Neural cell (in vitro differentiated cells): ENCODE measurements at regions not wholly inside any gene's neighbourhood (a gene's known extent, or its start where the extent isn't known, plus 50 kb on each side); places are given as distances from the start of the nearest gene placed in this dataset.

ENCODE experiments used
- H2AFZ ChIP-seq: fragments of 200-600, 300-800 bp; sonication (generic), shearing (Covaris generic); 2 replicates; pipeline ENCODE4 v1.6.0; 2014; ENCODE audit warnings: low read depth, mild to moderate bottlenecking, antibody characterized with exemption, low read length, moderate library complexity
- H3F3A ChIP-seq: fragments of 200-600 bp; shearing (Covaris generic); 2 replicates; pipeline ENCODE4 v1.6.1; 2016; ENCODE audit warnings: mild to moderate bottlenecking, moderate library complexity, mixed read lengths, antibody characterized with exemption, low read length; ENCODE audit not compliant: insufficient read depth, poor library complexity, severe bottlenecking
- H3K27ac ChIP-seq: fragments of 200-600, 300-800 bp; sonication (generic), shearing (Covaris generic); 2 replicates; pipeline ENCODE4 v1.5.1; 2014; ENCODE audit warnings: mild to moderate bottlenecking, low read length, moderate library complexity
- H3K27me3 ChIP-seq: fragments of 300-800, 200-600 bp; sonication (generic), shearing (Covaris generic); 2 replicates; pipeline ENCODE4 v1.6.0; 2014; ENCODE audit warnings: mild to moderate bottlenecking, low read depth, low read length, moderate library complexity; ENCODE audit not compliant: insufficient read depth
- H3K36me3 ChIP-seq: fragments of 300-800, 200-600 bp; sonication (generic), shearing (Covaris generic); 2 replicates; pipeline ENCODE4 v1.5.1; 2014; ENCODE audit warnings: mild to moderate bottlenecking, antibody characterized with exemption, low read length, moderate library complexity; ENCODE audit not compliant: insufficient read depth
- H3K4me2 ChIP-seq: fragments of 300-800, 200-600 bp; sonication (generic), shearing (Covaris generic); 2 replicates; pipeline ENCODE4 v1.6.0; 2014; ENCODE audit warnings: mild to moderate bottlenecking, low read length
- H3K4me3 ChIP-seq: fragments of 300-800, 200-600 bp; sonication (generic), shearing (Covaris generic); 2 replicates; pipeline ENCODE4 v1.5.1; 2014; ENCODE audit warnings: mild to moderate bottlenecking, low read length, moderate library complexity
- H3K79me2 ChIP-seq: fragments of 200-600 bp; shearing (Covaris generic); replicated peaks from 2 replicates; pipeline ENCODE4 v1.6.0; 2014; ENCODE audit warnings: mild to moderate bottlenecking, low read length, moderate library complexity; ENCODE audit not compliant: insufficient read depth
- H3K9ac ChIP-seq: fragments of 300-800, 200-600 bp; sonication (generic), shearing (Covaris generic); 2 replicates; pipeline ENCODE4 v1.6.1; 2016; ENCODE audit warnings: mild to moderate bottlenecking, low read length, mixed read lengths
- H3K9me2 ChIP-seq: fragments of 200-600 bp; shearing (Covaris generic); 2 replicates; pipeline ENCODE4 v1.6.1; 2016; ENCODE audit warnings: mild to moderate bottlenecking, low read length, mixed read lengths; ENCODE audit not compliant: insufficient read depth
- H3K9me3 ChIP-seq: fragments of 200-600, 300-800 bp; sonication (generic), shearing (Covaris generic); 2 replicates; pipeline ENCODE4 v1.6.1; 2016; ENCODE audit warnings: mild to moderate bottlenecking, mixed run types, low read length, moderate library complexity, mixed read lengths
- H4K20me1 ChIP-seq: fragments of 200-600 bp; shearing (Covaris generic); 2 replicates; pipeline ENCODE4 v1.6.1; 2016; ENCODE audit warnings: mild to moderate bottlenecking, mixed run types; ENCODE audit not compliant: insufficient read depth
- EP300 ChIP-seq: fragments of 450-650 bp; conservative IDR thresholded peaks from 2 replicates; pipeline ENCODE4 v1.6.1; 2014; ENCODE audit warnings: antibody characterized with exemption, mild to moderate bottlenecking, moderate library complexity; ENCODE audit not compliant: poor library complexity, severe bottlenecking
- EZH2 ChIP-seq: fragments of 200-600, 300-800 bp; shearing (Covaris generic), sonication (generic); IDR thresholded peaks from 2 replicates; pipeline ENCODE4 v1.6.1; 2014; ENCODE audit warnings: antibody characterized with exemption, low read length, borderline replicate concordance, mild to moderate bottlenecking; ENCODE audit not compliant: insufficient read depth, poor library complexity, severe bottlenecking
- MXI1 ChIP-seq: fragments of 450-650 bp; conservative IDR thresholded peaks from 2 replicates; pipeline ENCODE4 v1.6.1; 2014; ENCODE audit warnings: antibody characterized with exemption, mild to moderate bottlenecking; ENCODE audit not compliant: poor library complexity, severe bottlenecking
- POLR2AphosphoS5 ChIP-seq: IDR thresholded peaks from 2 replicates; pipeline ENCODE4 v1.6.1; 2012
- RAD21 ChIP-seq: fragments of 450-650 bp; conservative IDR thresholded peaks from 2 replicates; pipeline ENCODE4 v1.6.1; 2014; ENCODE audit warnings: antibody characterized with exemption, mild to moderate bottlenecking, moderate library complexity
- SMC3 ChIP-seq: fragments of 450-650 bp; conservative IDR thresholded peaks from 2 replicates; pipeline ENCODE4 v1.6.1; 2014; ENCODE audit warnings: antibody characterized with exemption, mild to moderate bottlenecking, moderate library complexity; ENCODE audit not compliant: poor library complexity
- TAF1 ChIP-seq: IDR thresholded peaks from 2 replicates; pipeline ENCODE4 v1.6.1; 2012; ENCODE audit warnings: low read depth
- TF ChIP-seq, protein P1 (sequence below): fragments of 450-650 bp; IDR thresholded peaks from 2 replicates; pipeline ENCODE4 v1.5.1; 2014; ENCODE audit warnings: antibody characterized with exemption, mild to moderate bottlenecking, moderate library complexity; ENCODE audit not compliant: poor library complexity, severe bottlenecking
- TF ChIP-seq, protein P2 (sequence below): IDR thresholded peaks from 2 replicates; pipeline ENCODE4 v1.6.1; 2012; ENCODE audit warnings: borderline replicate concordance

DNA sequence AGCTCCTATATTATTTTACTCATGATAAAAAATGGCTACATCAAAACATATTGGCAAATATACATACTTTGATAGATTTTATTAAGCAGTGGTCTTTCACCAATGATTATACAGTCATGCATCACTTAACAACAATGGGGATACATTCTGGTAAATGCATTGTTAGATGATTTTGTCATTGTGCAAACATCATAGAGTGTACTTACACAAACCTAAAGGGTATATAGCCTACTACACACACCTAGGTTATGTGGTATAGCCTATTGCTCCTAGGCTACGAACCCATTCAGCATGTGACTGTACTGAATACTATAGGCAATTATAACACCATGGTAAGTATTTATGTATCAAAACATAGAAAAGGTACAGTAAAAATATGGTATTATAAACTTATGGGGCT, 98.9 kb upstream of the IL6 start:
- no peak overlapping the region for H3K4me2 ChIP-seq
- H3K9me2 ChIP-seq = no peaks in the 10 kb centered on the region
- no peaks in the 10 kb centered on the region for H3F3A ChIP-seq
- no peaks in the 10 kb centered on the region for H3K27me3 ChIP-seq
- no peaks in the 10 kb centered on the region for H4K20me1 ChIP-seq
- H2AFZ ChIP-seq = no peak overlapping the region
- no peak overlapping the region for H3K9ac ChIP-seq
- TF ChIP-seq, protein P1, sequence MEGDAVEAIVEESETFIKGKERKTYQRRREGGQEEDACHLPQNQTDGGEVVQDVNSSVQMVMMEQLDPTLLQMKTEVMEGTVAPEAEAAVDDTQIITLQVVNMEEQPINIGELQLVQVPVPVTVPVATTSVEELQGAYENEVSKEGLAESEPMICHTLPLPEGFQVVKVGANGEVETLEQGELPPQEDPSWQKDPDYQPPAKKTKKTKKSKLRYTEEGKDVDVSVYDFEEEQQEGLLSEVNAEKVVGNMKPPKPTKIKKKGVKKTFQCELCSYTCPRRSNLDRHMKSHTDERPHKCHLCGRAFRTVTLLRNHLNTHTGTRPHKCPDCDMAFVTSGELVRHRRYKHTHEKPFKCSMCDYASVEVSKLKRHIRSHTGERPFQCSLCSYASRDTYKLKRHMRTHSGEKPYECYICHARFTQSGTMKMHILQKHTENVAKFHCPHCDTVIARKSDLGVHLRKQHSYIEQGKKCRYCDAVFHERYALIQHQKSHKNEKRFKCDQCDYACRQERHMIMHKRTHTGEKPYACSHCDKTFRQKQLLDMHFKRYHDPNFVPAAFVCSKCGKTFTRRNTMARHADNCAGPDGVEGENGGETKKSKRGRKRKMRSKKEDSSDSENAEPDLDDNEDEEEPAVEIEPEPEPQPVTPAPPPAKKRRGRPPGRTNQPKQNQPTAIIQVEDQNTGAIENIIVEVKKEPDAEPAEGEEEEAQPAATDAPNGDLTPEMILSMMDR = no peak
- TF ChIP-seq RAD21 = no peak
- TF ChIP-seq SMC3 = no peak
- TF ChIP-seq MXI1 = no peak
- TF ChIP-seq TAF1 = no peak
- no peak for TF ChIP-seq EP300
- no peak for TF ChIP-seq EZH2
- TF ChIP-seq POLR2AphosphoS5 = no peak
- TF ChIP-seq, protein P2, sequence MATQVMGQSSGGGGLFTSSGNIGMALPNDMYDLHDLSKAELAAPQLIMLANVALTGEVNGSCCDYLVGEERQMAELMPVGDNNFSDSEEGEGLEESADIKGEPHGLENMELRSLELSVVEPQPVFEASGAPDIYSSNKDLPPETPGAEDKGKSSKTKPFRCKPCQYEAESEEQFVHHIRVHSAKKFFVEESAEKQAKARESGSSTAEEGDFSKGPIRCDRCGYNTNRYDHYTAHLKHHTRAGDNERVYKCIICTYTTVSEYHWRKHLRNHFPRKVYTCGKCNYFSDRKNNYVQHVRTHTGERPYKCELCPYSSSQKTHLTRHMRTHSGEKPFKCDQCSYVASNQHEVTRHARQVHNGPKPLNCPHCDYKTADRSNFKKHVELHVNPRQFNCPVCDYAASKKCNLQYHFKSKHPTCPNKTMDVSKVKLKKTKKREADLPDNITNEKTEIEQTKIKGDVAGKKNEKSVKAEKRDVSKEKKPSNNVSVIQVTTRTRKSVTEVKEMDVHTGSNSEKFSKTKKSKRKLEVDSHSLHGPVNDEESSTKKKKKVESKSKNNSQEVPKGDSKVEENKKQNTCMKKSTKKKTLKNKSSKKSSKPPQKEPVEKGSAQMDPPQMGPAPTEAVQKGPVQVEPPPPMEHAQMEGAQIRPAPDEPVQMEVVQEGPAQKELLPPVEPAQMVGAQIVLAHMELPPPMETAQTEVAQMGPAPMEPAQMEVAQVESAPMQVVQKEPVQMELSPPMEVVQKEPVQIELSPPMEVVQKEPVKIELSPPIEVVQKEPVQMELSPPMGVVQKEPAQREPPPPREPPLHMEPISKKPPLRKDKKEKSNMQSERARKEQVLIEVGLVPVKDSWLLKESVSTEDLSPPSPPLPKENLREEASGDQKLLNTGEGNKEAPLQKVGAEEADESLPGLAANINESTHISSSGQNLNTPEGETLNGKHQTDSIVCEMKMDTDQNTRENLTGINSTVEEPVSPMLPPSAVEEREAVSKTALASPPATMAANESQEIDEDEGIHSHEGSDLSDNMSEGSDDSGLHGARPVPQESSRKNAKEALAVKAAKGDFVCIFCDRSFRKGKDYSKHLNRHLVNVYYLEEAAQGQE = no peak
- H3K27ac ChIP-seq = no peak overlapping the region
- H3K9me3 ChIP-seq = no peaks in the 10 kb centered on the region
- no peaks in the 10 kb centered on the region for H3K36me3 ChIP-seq
- H3K79me2 ChIP-seq = no peaks in the 10 kb centered on the region
- no peak overlapping the region for H3K4me3 ChIP-seq

DNA sequence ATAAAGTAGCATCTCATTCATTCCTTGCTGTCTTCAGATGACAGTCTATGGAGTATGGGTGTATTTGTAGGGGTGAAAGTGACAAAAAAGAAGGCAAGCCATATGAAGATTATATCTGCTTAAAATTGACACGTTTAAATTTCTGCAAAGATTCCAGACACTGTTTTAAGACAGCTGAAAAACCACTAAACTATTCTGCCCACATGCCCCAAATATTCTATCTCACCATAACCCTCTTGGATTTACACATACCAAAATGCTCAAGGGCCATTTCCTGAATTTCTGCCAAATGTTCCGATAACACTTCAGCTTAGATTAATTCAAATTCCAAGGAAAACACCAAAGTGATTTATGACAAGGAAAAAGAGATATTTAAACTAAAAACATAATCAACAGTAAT, 99.9 kb upstream of the IL6 start:
- Histone ChIP-seq H3K79me2 (no peaks in the 10 kb centered on the region), H3K36me3 (no peaks in the 10 kb centered on the region), H3K9me3 (no peaks in the 10 kb centered on the region), H3F3A (no peaks in the 10 kb centered on the region), H3K4me2 (no peak overlapping the region), H3K9ac (no peak overlapping the region), H4K20me1 (no peaks in the 10 kb centered on the region), H3K9me2 (no peaks in the 10 kb centered on the region), H2AFZ (no peak overlapping the region), H3K27ac (no peak overlapping the region), H3K4me3 (no peak overlapping the region), H3K27me3 (no peaks in the 10 kb centered on the region)
- TF ChIP-seq EZH2 = no peak
- no peak for TF ChIP-seq TAF1
- no peak for TF ChIP-seq POLR2AphosphoS5
- no peak for TF ChIP-seq MXI1
- TF ChIP-seq RAD21 = no peak
- no peak for TF ChIP-seq EP300
- TF ChIP-seq, protein P1 = no peak
- no peak for TF ChIP-seq SMC3
- TF ChIP-seq, protein P2 = no peak
